Keratinocyte (primary cell): ENCODE measurements at regions not wholly inside any gene's neighbourhood (a gene's known extent, or its start where the extent isn't known, plus 50 kb on each side); places are given as distances from the start of the nearest gene placed in this dataset.

Experiments used
- DNase-seq: peaks from one replicate; pipeline ENCODE4 v3.0.0-alpha.2; 2011; ENCODE audit warnings: low read depth, missing footprints, low spot score
- FAIRE-seq: peaks from 2 replicates; lab custom pipeline; 2011; peaks lifted over from hg19 to GRCh38; lab: Jason Lieb, UNC
- H2AFZ ChIP-seq: 2 replicates; pipeline ENCODE4 v1.6.0; 2012; ENCODE audit warnings: low read length, control low read depth, inconsistent platforms; ENCODE audit not compliant: control insufficient read depth
- H3K27ac ChIP-seq: 2 replicates; pipeline ENCODE4 v1.5.1; 2011; ENCODE audit warnings: low read length; ENCODE audit not compliant: control insufficient read depth, insufficient read depth
- H3K27me3 ChIP-seq: 3 replicates; pipeline ENCODE4 v1.6.0; 2011; ENCODE audit warnings: low read length; ENCODE audit not compliant: control insufficient read depth, insufficient read depth; ENCODE audit errors: extremely low read depth
- H3K36me3 ChIP-seq, 2 experiments: 2 replicates in 1 of 2; 3 replicates in 1 of 2; pipeline ENCODE4 v1.5.1; 2011; ENCODE audit warnings: low read length in 2 of 2, mild to moderate bottlenecking in 1 of 2; ENCODE audit not compliant: control insufficient read depth in 2 of 2, insufficient read depth in 2 of 2; ENCODE audit errors: extremely low read depth in 1 of 2
- H3K4me1 ChIP-seq: 3 replicates; pipeline ENCODE4 v1.5.1; 2011; ENCODE audit warnings: low read length; ENCODE audit not compliant: control insufficient read depth, insufficient read depth; ENCODE audit errors: extremely low read depth
- H3K4me2 ChIP-seq: 3 replicates; pipeline ENCODE4 v1.6.0; 2011; ENCODE audit warnings: low read depth, low read length; ENCODE audit not compliant: control insufficient read depth, insufficient read depth; ENCODE audit errors: extremely low read depth
- H3K4me3 ChIP-seq, 3 experiments: fragments of 200-600 bp in 1 of 3; sonication (generic) in 1 of 3; 2 replicates in 2 of 3; 3 replicates in 1 of 3; pipeline ENCODE4 v1.5.1; 2011 to 2016; ENCODE audit warnings: low read length in 3 of 3, mild to moderate bottlenecking in 3 of 3, control low read depth in 2 of 3, inconsistent platforms in 1 of 3, low read depth in 1 of 3, mixed read lengths in 1 of 3, mixed run types in 1 of 3, moderate library complexity in 1 of 3; ENCODE audit not compliant: control insufficient read depth in 2 of 3, insufficient read depth in 2 of 3; ENCODE audit errors: extremely low read depth in 1 of 3
- H3K79me2 ChIP-seq: 2 replicates; pipeline ENCODE4 v1.6.0; 2012; ENCODE audit warnings: low read length; ENCODE audit not compliant: control insufficient read depth, insufficient read depth
- H3K9ac ChIP-seq: 3 replicates; pipeline ENCODE4 v1.6.0; 2011; ENCODE audit warnings: low read length; ENCODE audit not compliant: control insufficient read depth, insufficient read depth; ENCODE audit errors: extremely low read depth
- H3K9me1 ChIP-seq: 3 replicates; pipeline ENCODE4 v1.6.0; 2011; ENCODE audit warnings: low read length; ENCODE audit not compliant: control insufficient read depth, insufficient read depth; ENCODE audit errors: extremely low read depth
- H3K9me3 ChIP-seq: 2 replicates; pipeline ENCODE4 v1.5.1; 2012; ENCODE audit warnings: low read depth, low read length; ENCODE audit not compliant: control insufficient read depth
- H4K20me1 ChIP-seq: 3 replicates; pipeline ENCODE4 v1.6.0; 2011; ENCODE audit warnings: low read length; ENCODE audit not compliant: control insufficient read depth, insufficient read depth; ENCODE audit errors: extremely low read depth
- CTCF ChIP-seq, 3 experiments: IDR thresholded peaks in 1 of 3; conservative IDR thresholded peaks in 1 of 3; optimal IDR thresholded peaks in 1 of 3; 2 replicates in 2 of 3; 3 replicates in 1 of 3; pipeline versions ENCODE3 to v1.5.1; 2011; ENCODE audit warnings: low read length in 3 of 3, mild to moderate bottlenecking in 3 of 3, moderate library complexity in 2 of 3, control low read depth in 1 of 3, inconsistent platforms in 1 of 3; ENCODE audit not compliant: insufficient read depth in 2 of 3; ENCODE audit errors: extremely low read depth in 1 of 3
- EZH2 ChIP-seq: IDR thresholded peaks from one replicate; pipeline ENCODE4 v1.6.1; 2012; ENCODE audit warnings: inconsistent platforms, mild to moderate bottlenecking, low read length, moderate library complexity
- dilution Hi-C: fragments of 300-500 bp; cut with MboI; formaldehyde crosslinking; loops from one replicate; pipeline ENCODE4 v1.7.0; 2020; ENCODE audit warnings: low sequenced_read_pairs; ENCODE audit not compliant: extremely low pct_ligation_motif_present

DNA sequence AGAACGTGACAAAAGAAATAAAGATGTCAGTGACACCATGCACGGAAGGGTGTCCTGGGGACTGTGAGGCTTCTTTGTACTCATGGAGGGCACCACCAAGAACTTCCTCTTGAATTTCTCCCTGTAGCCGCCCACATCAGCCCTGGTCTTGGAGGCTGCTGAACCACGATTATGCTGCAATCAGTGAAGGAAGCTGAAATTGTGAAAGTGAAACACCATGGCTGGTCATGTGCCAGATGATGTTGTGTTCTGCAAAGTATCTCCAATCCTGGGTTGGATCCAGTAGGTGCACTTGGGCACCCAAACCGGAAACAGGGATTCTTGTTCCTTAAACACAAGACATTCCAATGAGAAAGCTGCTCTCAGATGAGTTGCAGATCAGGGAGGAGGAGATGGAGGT is 104.4 kb upstream of the GOLGA6L6 start:
- H3K4me2 ChIP-seq: no peak overlapping the region
- peaks cover 13% of the 10 kb centered on the region for H3K9me3 ChIP-seq
- DNase-seq (no peak), FAIRE-seq (no peak)
- H3K27me3 ChIP-seq: no peaks in the 10 kb centered on the region
- no peaks in the 10 kb centered on the region for H3K4me1 ChIP-seq
- dilution Hi-C loops: no loop called here
- no peaks in the 10 kb centered on the region for H4K20me1 ChIP-seq
- no peaks in the 10 kb centered on the region for H3K9me1 ChIP-seq
- H2AFZ ChIP-seq: no peak overlapping the region
- no peaks in the 10 kb centered on the region for H3K79me2 ChIP-seq
- TF ChIP-seq EZH2 (no peak), CTCF (optimal IDR thresholded peaks at IDR 0.05 in 1 of 3, IDR thresholded peaks at IDR 0.05 in 1 of 3, conservative IDR thresholded peaks at IDR 0.05 in 1 of 3; ENCODE audit: extremely low read depth in 1 of 3, insufficient read depth in 2 of 3, low read length in 3 of 3) (no peak)
- no peak overlapping the region for H3K9ac ChIP-seq
- no peak overlapping the region for H3K27ac ChIP-seq
- no peak overlapping the region for H3K4me3 ChIP-seq
- no peaks in the 10 kb centered on the region for H3K36me3 ChIP-seq

DNA sequence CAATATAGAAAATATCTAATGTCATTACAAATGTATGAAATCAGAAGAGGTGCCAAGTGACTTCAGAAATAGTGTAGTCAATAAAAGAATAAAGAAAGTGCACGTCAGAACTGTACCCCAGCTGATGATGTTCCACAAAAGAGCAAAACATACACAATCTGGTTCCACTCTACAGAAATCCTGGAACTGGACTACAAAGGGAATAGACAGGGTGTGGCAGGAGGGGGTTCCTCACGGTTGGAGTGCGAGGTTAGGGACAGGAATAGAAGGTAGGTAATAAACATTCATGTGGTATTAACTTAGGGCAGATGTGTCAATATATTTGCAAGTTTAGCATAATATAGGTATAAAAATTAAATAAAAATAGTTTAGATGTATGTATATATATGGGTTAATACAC is 103.3 kb upstream of the GOLGA6L6 start:
- Histone ChIP-seq H2AFZ (no peak overlapping the region), H3K9me1 (no peaks in the 10 kb centered on the region), H4K20me1 (no peaks in the 10 kb centered on the region), H3K27me3 (no peaks in the 10 kb centered on the region), H3K27ac (no peak overlapping the region), H3K4me1 (no peaks in the 10 kb centered on the region), H3K36me3 (no peaks in the 10 kb centered on the region), H3K9me3 (peaks cover 13% of the 10 kb centered on the region), H3K4me3 (no peak overlapping the region), H3K4me2 (no peak overlapping the region), H3K79me2 (no peaks in the 10 kb centered on the region), H3K9ac (no peak overlapping the region)
- DNase-seq: no peak
- TF ChIP-seq CTCF (optimal IDR thresholded peaks at IDR 0.05 in 1 of 3, IDR thresholded peaks at IDR 0.05 in 1 of 3, conservative IDR thresholded peaks at IDR 0.05 in 1 of 3; ENCODE audit: extremely low read depth in 1 of 3, insufficient read depth in 2 of 3, low read length in 3 of 3) (no peak), EZH2 (no peak)
- dilution Hi-C loops: no loop called here
- no peak for FAIRE-seq
